ENCODE measurements at regions not wholly inside any gene's neighbourhood (a gene's known extent, or its start where the extent isn't known, plus 50 kb on each side); places are given as distances from the start of the nearest gene placed in this dataset.

DNA sequence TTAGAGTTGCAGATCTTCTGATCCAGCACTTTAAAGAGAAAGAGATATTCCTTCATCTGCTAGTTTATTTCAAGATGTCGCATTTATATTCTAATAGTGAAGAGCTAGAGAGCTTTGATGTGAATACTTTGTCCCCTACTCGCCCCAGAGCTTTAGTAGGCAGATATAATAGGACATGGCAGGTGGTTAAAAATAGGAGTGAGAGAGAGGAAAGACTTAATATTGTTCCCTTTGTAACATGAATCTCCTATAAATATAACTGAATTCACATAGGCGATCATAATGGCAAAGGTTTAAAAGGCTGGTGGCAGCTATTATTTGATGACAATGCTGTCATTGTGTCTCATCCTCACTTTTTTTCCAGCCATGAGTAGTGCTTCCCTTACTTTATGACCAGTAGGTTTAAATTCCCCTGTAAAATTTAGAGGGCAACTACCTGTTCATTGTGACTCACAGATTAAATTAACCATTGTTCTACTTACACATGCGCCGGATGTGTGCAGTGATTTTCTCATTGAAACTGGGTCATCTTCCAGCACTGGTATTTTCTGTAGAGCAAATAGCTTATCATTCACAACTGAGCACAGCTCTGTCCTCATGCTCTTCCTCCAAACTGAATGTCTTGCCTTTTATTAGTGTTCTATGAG lies 906.7 kb upstream of the CELF2 start:
- dilution Hi-C loops (cut with MboI; ENCODE audit: extremely low pct_ligation_motif_present, low sequenced_read_pairs) = no loop called here
- H2AFZ ChIP-seq (ENCODE audit: control insufficient read depth, low read length) = no peak overlapping the region
- no peak overlapping the region for H3K4me3 ChIP-seq (ENCODE audit: control insufficient read depth in 2 of 3, extremely low read depth in 1 of 3, insufficient read depth in 2 of 3, low read depth in 1 of 3, low read length in 3 of 3)
- no peaks in the 10 kb centered on the region for H3K4me1 ChIP-seq (ENCODE audit: control insufficient read depth, extremely low read depth, insufficient read depth, low read length)
- no peaks in the 10 kb centered on the region for H4K20me1 ChIP-seq (ENCODE audit: control insufficient read depth, extremely low read depth, insufficient read depth, low read length)
- no peak overlapping the region for H3K9ac ChIP-seq (ENCODE audit: control insufficient read depth, extremely low read depth, insufficient read depth, low read length)
- no peaks in the 10 kb centered on the region for H3K79me2 ChIP-seq (ENCODE audit: control insufficient read depth, insufficient read depth, low read length)
- no peaks in the 10 kb centered on the region for H3K36me3 ChIP-seq (ENCODE audit: control insufficient read depth in 2 of 2, extremely low read depth in 1 of 2, insufficient read depth in 2 of 2, low read length in 2 of 2)
- no peaks in the 10 kb centered on the region for H3K9me3 ChIP-seq (ENCODE audit: control insufficient read depth, low read depth, low read length)
- no peaks in the 10 kb centered on the region for H3K9me1 ChIP-seq (ENCODE audit: control insufficient read depth, extremely low read depth, insufficient read depth, low read length)
- DNase-seq (ENCODE audit: low read depth, low spot score) (no peak), FAIRE-seq (no peak)
- TF ChIP-seq EZH2 (IDR thresholded peaks at IDR 0.05; ENCODE audit: low read length) = no peak
- TF ChIP-seq, protein P1, sequence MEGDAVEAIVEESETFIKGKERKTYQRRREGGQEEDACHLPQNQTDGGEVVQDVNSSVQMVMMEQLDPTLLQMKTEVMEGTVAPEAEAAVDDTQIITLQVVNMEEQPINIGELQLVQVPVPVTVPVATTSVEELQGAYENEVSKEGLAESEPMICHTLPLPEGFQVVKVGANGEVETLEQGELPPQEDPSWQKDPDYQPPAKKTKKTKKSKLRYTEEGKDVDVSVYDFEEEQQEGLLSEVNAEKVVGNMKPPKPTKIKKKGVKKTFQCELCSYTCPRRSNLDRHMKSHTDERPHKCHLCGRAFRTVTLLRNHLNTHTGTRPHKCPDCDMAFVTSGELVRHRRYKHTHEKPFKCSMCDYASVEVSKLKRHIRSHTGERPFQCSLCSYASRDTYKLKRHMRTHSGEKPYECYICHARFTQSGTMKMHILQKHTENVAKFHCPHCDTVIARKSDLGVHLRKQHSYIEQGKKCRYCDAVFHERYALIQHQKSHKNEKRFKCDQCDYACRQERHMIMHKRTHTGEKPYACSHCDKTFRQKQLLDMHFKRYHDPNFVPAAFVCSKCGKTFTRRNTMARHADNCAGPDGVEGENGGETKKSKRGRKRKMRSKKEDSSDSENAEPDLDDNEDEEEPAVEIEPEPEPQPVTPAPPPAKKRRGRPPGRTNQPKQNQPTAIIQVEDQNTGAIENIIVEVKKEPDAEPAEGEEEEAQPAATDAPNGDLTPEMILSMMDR (optimal IDR thresholded peaks at IDR 0.05 in 1 of 3, IDR thresholded peaks at IDR 0.05 in 1 of 3, conservative IDR thresholded peaks at IDR 0.05 in 1 of 3; ENCODE audit: extremely low read depth in 1 of 3, insufficient read depth in 2 of 3, low read length in 3 of 3) = no peak
- H3K27me3 ChIP-seq (ENCODE audit: control insufficient read depth, extremely low read depth, insufficient read depth, low read length) = no peaks in the 10 kb centered on the region
- H3K27ac ChIP-seq (ENCODE audit: control insufficient read depth, insufficient read depth, low read length) = no peak overlapping the region
- H3K4me2 ChIP-seq (ENCODE audit: control insufficient read depth, extremely low read depth, insufficient read depth, low read depth, low read length) = no peak overlapping the region

DNA sequence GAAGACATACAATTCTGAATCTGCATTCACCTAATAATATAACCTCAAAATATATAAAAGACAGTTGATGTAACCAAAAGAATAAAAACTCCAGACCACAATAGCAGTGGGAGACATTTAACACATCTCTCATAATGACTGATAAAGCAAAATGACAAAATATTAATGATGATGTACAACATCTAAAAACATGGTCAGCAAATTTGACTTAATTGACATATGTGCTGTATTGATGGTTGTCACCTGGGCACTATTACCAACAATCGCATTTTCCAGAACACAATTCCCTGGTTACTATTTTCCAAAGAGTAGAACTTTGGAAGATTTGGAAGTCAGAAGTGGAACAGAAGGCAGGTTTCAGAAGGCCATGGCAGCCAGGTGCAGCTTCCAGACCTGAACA lies 899.5 kb upstream of the CELF2 start:
- Histone ChIP-seq H3K79me2 (ENCODE audit: control insufficient read depth, insufficient read depth, low read length) (no peaks in the 10 kb centered on the region), H3K4me3 (ENCODE audit: control insufficient read depth in 2 of 3, extremely low read depth in 1 of 3, insufficient read depth in 2 of 3, low read depth in 1 of 3, low read length in 3 of 3) (no peak overlapping the region), H3K27me3 (ENCODE audit: control insufficient read depth, extremely low read depth, insufficient read depth, low read length) (no peaks in the 10 kb centered on the region), H3K27ac (ENCODE audit: control insufficient read depth, insufficient read depth, low read length) (no peak overlapping the region), H3K9me3 (ENCODE audit: control insufficient read depth, low read depth, low read length) (no peaks in the 10 kb centered on the region), H3K4me2 (ENCODE audit: control insufficient read depth, extremely low read depth, insufficient read depth, low read depth, low read length) (no peak overlapping the region), H3K9me1 (ENCODE audit: control insufficient read depth, extremely low read depth, insufficient read depth, low read length) (no peaks in the 10 kb centered on the region), H2AFZ (ENCODE audit: control insufficient read depth, low read length) (no peak overlapping the region), H4K20me1 (ENCODE audit: control insufficient read depth, extremely low read depth, insufficient read depth, low read length) (no peaks in the 10 kb centered on the region), H3K9ac (ENCODE audit: control insufficient read depth, extremely low read depth, insufficient read depth, low read length) (no peak overlapping the region), H3K4me1 (ENCODE audit: control insufficient read depth, extremely low read depth, insufficient read depth, low read length) (no peaks in the 10 kb centered on the region), H3K36me3 (ENCODE audit: control insufficient read depth in 2 of 2, extremely low read depth in 1 of 2, insufficient read depth in 2 of 2, low read length in 2 of 2) (no peaks in the 10 kb centered on the region)
- no peak for TF ChIP-seq EZH2 (IDR thresholded peaks at IDR 0.05; ENCODE audit: low read length)
- TF ChIP-seq, protein P1 (optimal IDR thresholded peaks at IDR 0.05 in 1 of 3, IDR thresholded peaks at IDR 0.05 in 1 of 3, conservative IDR thresholded peaks at IDR 0.05 in 1 of 3; ENCODE audit: extremely low read depth in 1 of 3, insufficient read depth in 2 of 3, low read length in 3 of 3) = no peak
- DNase-seq (ENCODE audit: low read depth, low spot score) (no peak), FAIRE-seq (no peak)
- dilution Hi-C loops (cut with MboI; ENCODE audit: extremely low pct_ligation_motif_present, low sequenced_read_pairs) = no loop called here
